ENCODE measurements at regions not wholly inside any gene's neighbourhood (a gene's known extent, or its start where the extent isn't known, plus 50 kb on each side); places are given as distances from the start of the nearest gene placed in this dataset.

- Histone ChIP-seq H3K4me1 (no peaks in the 10 kb centered on the region), H3K27me3 (ENCODE audit: low read depth) (peaks cover 8% of the 10 kb centered on the region), H3K4me3 (no peak overlapping the region), H3K36me3 (no peaks in the 10 kb centered on the region), H3K9me3 (replicated peaks) (peaks cover 20% of the 10 kb centered on the region), H3K27ac (replicated peaks) (no peak overlapping the region)
- DNase-seq: no peak
- TF ChIP-seq CTCF (IDR thresholded peaks at IDR 0.05; ENCODE audit: borderline replicate concordance): no peak
- intact Hi-C loops (cut with micrococcal nuclease): no loop called here
Observed at GRCh38 chr1:79271759-79272158, 265.2 kb upstream of the ADGRL4 start.

GRCh38 chr1:79264975-79265818 lies 258.7 kb upstream of the ADGRL4 start:
- Histone ChIP-seq H3K4me1 (no peaks in the 10 kb centered on the region), H3K36me3 (no peaks in the 10 kb centered on the region), H3K27me3 (ENCODE audit: low read depth) (no peaks in the 10 kb centered on the region), H3K27ac (replicated peaks) (no peak overlapping the region), H3K9me3 (replicated peaks) (no peaks in the 10 kb centered on the region), H3K4me3 (no peak overlapping the region)
- no peak for DNase-seq
- intact Hi-C loops (cut with micrococcal nuclease): loop anchor here (10.0 kb wide), 1 partner anchor 90 kb away; no protein-coding TSS in a partner anchor
- no peak for TF ChIP-seq CTCF (IDR thresholded peaks at IDR 0.05; ENCODE audit: borderline replicate concordance)

GRCh38 chr1:79264285-79264684 lies 257.8 kb upstream of the ADGRL4 start:
- TF ChIP-seq CTCF (IDR thresholded peaks at IDR 0.05; ENCODE audit: borderline replicate concordance): no peak
- no peak for DNase-seq
- intact Hi-C loops (cut with micrococcal nuclease): loop anchor here (10.0 kb wide), 1 partner anchor 91 kb away; no protein-coding TSS in a partner anchor

GRCh38 chr1:79262745-79263258 lies 256.3 kb upstream of the ADGRL4 start:
- no peak for DNase-seq
- no peak overlapping the region for H3K4me3 ChIP-seq
- H3K27me3 ChIP-seq (ENCODE audit: low read depth): no peaks in the 10 kb centered on the region
- H3K9me3 ChIP-seq (replicated peaks): no peaks in the 10 kb centered on the region
- TF ChIP-seq CTCF (IDR thresholded peaks at IDR 0.05; ENCODE audit: borderline replicate concordance): no peak
- H3K27ac ChIP-seq (replicated peaks): no peak overlapping the region
- intact Hi-C loops (cut with micrococcal nuclease): loop anchor here (10.0 kb wide), 1 partner anchor 92 kb away; no protein-coding TSS in a partner anchor
- H3K36me3 ChIP-seq: no peaks in the 10 kb centered on the region
- no peaks in the 10 kb centered on the region for H3K4me1 ChIP-seq

More at GRCh38 chr1:79264285-79264684, 257.8 kb upstream of the ADGRL4 start:
- Histone ChIP-seq H3K36me3 (no peaks in the 10 kb centered on the region), H3K9me3 (replicated peaks) (no peaks in the 10 kb centered on the region), H3K27me3 (ENCODE audit: low read depth) (no peaks in the 10 kb centered on the region), H3K27ac (replicated peaks) (no peak overlapping the region), H3K4me1 (no peaks in the 10 kb centered on the region), H3K4me3 (no peak overlapping the region)

DNA sequence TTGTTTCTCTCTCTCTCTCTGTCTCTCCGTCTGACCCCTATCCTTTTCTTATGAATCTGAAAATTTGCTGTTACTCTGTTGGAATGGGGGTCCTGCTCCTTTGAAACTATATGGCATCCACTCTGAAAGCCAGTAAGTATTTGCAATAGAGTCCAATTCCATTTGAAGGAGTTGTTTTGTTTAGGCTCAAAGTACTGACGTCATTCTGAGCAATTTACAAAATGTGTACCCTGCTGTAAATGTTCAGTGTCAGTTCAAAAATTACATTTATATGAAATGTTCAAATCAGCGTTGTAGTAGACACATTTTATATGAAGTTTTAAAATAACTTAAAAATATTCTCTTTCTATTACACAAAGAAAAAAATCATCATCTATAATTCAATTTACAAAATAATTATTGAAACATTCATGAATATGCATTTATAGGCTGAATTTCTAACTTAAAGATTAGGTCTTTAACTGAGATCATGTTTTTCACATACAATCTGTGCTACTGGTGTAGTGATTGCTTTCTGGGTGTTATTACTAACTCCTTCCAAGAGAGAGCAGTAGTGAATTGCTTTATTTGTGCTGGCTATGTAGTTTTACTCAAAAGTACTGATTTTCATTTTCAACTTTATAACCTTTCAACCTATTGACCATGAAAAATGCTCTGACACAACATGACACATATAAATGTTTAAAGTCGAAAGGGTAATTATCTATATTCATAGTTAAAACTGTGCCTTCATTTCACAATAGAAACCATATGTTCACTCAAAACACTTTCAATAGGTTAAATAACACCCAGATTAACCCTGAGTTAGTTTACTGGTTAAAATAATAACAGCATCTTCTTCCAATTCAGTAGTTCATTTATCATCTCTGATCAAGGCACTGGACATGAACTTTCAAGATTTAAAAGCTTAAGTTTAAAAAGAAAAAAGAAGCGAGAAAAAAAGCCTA lies 253.1 kb upstream of the ADGRL4 start:
- DNase-seq: no peak
- Histone ChIP-seq H3K36me3 (no peaks in the 10 kb centered on the region), H3K9me3 (replicated peaks) (no peaks in the 10 kb centered on the region), H3K27ac (replicated peaks) (no peak overlapping the region), H3K4me1 (no peaks in the 10 kb centered on the region), H3K4me3 (no peak overlapping the region), H3K27me3 (ENCODE audit: low read depth) (no peaks in the 10 kb centered on the region)
- intact Hi-C loops (cut with micrococcal nuclease): loop anchor here (10.0 kb wide), 1 partner anchor 95 kb away; no protein-coding TSS in a partner anchor
- TF ChIP-seq CTCF (IDR thresholded peaks at IDR 0.05; ENCODE audit: borderline replicate concordance): peak; percentile 70
